ENCODE measurements at regions not wholly inside any gene's neighbourhood (a gene's known extent, or its start where the extent isn't known, plus 50 kb on each side); places are given as distances from the start of the nearest gene placed in this dataset.

DNA sequence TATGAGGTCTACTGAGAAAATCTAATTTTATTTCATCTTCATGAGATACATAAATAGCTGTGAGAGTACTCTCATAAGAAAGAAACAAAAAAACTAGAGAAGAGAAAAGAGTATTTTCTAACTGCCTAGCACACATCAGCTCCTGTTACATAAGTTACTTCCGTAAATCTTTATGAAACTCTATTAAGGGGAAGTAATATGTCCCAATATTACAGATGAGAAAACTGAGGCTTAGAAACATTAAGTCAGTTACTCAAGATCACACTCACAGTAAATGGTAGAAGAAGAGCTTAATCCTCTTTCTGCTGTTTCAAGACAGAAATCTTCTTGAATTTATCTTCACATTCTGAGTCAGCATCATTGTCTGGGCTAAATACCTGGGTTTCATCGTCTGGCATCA lies 164.1 kb downstream of the DTHD1 start:
- H3K27ac ChIP-seq: no peak overlapping the region
- ChIA-PET POLR2A (ENCODE audit: low non-redundant PET) (no interaction called here), CTCF (no interaction called here)
- TF ChIP-seq, protein P1, sequence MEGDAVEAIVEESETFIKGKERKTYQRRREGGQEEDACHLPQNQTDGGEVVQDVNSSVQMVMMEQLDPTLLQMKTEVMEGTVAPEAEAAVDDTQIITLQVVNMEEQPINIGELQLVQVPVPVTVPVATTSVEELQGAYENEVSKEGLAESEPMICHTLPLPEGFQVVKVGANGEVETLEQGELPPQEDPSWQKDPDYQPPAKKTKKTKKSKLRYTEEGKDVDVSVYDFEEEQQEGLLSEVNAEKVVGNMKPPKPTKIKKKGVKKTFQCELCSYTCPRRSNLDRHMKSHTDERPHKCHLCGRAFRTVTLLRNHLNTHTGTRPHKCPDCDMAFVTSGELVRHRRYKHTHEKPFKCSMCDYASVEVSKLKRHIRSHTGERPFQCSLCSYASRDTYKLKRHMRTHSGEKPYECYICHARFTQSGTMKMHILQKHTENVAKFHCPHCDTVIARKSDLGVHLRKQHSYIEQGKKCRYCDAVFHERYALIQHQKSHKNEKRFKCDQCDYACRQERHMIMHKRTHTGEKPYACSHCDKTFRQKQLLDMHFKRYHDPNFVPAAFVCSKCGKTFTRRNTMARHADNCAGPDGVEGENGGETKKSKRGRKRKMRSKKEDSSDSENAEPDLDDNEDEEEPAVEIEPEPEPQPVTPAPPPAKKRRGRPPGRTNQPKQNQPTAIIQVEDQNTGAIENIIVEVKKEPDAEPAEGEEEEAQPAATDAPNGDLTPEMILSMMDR (conservative IDR thresholded peaks at IDR 0.05; ENCODE audit: low read depth): no peak
- no peak for DNase-seq (ENCODE audit: low spot score)

DNA sequence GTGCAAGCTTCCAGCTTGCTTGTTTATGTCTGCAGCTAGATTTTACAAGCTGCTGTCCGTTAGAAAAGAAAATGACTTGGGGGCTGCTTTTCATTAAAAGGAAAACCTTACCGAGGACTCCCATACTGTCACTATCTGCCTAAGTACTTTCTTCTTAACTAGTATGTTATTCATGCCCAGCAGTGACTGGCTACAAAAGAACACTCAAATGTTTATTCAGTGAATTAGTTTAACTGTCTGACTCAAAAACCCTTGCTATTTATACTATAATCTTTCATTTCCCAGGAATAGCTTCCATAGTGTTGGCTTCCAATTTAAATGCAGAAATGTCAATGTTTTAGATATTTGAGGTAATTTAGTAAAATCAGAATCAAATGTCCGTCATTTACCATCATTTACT lies 164.9 kb downstream of the DTHD1 start:
- H3K27ac ChIP-seq: no peak overlapping the region
- TF ChIP-seq, protein P1 (conservative IDR thresholded peaks at IDR 0.05; ENCODE audit: low read depth): no peak
- POLR2A ChIA-PET (ENCODE audit: low non-redundant PET): no interaction called here
- CTCF ChIA-PET: no interaction called here
- DNase-seq (ENCODE audit: low spot score): no peak

DNA sequence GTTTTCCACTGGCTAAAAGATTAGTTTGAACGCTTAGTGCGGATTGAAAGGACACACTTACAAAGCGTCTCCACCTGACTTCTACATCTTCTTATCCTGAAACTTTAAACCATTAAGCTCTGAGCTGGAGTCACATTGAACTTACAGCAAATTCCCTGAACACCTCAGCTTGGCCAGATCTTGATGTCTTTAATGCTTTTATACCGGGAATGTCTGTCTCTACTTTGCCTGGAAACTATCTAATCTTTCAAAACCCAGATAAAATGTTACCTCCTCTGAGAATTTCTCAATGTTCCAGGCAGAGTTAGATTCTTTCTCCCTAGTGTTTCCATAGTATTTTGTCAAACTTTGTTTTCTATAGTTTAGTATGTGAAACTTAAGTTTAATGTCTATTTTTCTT lies 179.9 kb downstream of the DTHD1 start:
- CTCF ChIA-PET: no interaction called here
- no peak overlapping the region for H3K27ac ChIP-seq
- TF ChIP-seq, protein P1 (conservative IDR thresholded peaks at IDR 0.05; ENCODE audit: low read depth): no peak
- POLR2A ChIA-PET (ENCODE audit: low non-redundant PET): no interaction called here
- DNase-seq (ENCODE audit: low spot score): no peak

DNA sequence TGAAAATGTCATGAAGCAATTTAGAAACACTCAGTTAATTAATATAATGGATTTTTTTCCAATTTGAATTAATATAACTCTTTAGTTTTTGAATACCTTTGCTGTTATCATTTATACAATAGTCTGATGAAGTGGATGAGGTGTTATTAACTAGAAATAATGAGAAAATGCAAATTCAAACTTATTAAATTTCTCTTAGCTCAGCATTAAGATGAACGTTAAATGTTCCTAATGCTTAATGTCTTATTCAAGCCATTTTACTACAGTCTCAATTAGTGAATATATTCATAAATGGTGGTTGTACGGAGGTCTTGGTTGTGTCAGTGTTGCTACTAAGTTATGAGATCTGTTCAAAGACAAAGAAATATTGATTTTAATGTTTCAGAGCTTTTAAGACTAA lies 186.3 kb downstream of the DTHD1 start:
- DNase-seq (ENCODE audit: low spot score): no peak
- no peak overlapping the region for H3K27ac ChIP-seq
- ChIA-PET POLR2A (ENCODE audit: low non-redundant PET) (no interaction called here), CTCF (no interaction called here)
- TF ChIP-seq, protein P1 (conservative IDR thresholded peaks at IDR 0.05; ENCODE audit: low read depth): no peak

DNA sequence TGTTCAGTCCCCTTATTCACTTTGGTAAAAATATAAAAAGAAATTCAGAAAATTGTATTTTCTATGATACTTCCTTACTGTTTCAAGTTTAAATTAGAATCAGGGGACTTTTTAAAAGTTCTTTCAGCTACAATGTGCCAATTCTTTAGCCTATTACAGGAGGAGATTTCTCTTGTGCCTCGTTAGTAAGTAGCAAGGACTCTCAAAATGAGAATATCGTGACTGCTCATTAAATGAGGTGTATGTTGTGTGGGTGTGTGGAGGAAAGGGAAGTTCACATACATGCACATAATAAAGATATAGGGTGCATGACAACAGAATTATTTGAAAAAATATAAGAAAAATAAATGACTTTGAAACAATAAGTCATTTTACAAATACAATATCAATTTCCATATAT lies 190.5 kb downstream of the DTHD1 start:
- CTCF ChIA-PET: no interaction called here
- TF ChIP-seq, protein P1 (conservative IDR thresholded peaks at IDR 0.05; ENCODE audit: low read depth): no peak
- DNase-seq (ENCODE audit: low spot score): no peak
- no peak overlapping the region for H3K27ac ChIP-seq
- POLR2A ChIA-PET (ENCODE audit: low non-redundant PET): no interaction called here

DNA sequence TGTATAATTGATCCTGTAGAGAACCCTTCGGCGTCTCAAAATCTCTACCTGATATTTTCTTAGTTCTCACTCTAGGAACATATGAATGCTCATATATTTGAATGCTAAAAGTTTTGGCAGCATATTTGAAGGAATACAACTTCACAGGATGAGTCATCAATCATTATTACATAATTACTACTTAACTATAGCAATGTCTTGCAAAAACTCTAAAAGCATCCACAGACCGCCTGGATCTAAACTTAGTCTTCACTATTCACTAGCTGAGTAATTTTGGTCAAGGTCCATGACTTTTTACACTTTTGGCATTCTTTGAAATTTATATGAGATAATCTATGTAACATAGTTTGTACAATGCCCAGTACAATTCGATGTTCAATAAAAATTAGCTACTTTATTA lies 194.7 kb downstream of the DTHD1 start:
- no peak for DNase-seq (ENCODE audit: low spot score)
- no peak overlapping the region for H3K27ac ChIP-seq
- ChIA-PET CTCF (no interaction called here), POLR2A (ENCODE audit: low non-redundant PET) (no interaction called here)
- TF ChIP-seq, protein P1 (conservative IDR thresholded peaks at IDR 0.05; ENCODE audit: low read depth): no peak

DNA sequence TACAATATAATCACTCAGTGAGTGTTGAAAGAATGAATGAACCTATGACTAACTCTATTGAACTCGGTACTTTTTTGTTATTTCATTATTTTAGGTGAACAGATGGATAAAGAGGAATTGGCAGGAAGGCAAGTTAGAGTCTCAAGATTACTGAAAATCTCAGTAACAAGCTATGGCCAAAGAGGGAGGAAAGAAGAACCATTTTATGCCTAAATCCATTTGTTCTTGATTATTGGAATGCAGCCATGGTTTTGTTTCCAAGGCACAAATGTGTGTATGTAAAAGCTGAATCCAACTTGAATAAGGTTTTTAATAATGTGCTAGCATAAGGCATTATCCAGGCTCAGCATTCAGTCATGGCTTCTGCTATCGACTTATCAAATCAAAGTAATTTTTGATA lies 196.4 kb downstream of the DTHD1 start:
- TF ChIP-seq, protein P1 (conservative IDR thresholded peaks at IDR 0.05; ENCODE audit: low read depth): no peak
- H3K27ac ChIP-seq: no peak overlapping the region
- ChIA-PET POLR2A (ENCODE audit: low non-redundant PET) (no interaction called here), CTCF (no interaction called here)
- no peak for DNase-seq (ENCODE audit: low spot score)
